HG03095 (cell line): ENCODE measurements at regions not wholly inside any gene's neighbourhood (a gene's known extent, or its start where the extent isn't known, plus 50 kb on each side); places are given as distances from the start of the nearest gene placed in this dataset.
"Not testable (repeated sequence)": the region's sequence is repeated elsewhere in the genome, so short reads cannot be mapped to it uniquely, and the experiment has no call there.

Source experiments
- ATAC-seq: cut with Tn5 transposase; IDR thresholded peaks from one replicate; pipeline ENCODE4 v1.9.1; 2021; ENCODE audit warnings: moderate library complexity; ENCODE audit not compliant: unreplicated experiment

GRCh38 chr10:6830981-6831380 lies 250.9 kb upstream of the PRKCQ start:
- not testable (repeated sequence) for ATAC-seq

- ATAC-seq = not testable (repeated sequence)
These were observed 244.7 kb upstream of the PRKCQ start for GRCh38 chr10:6824793-6825192.

GRCh38 chr10:6823770-6824169 lies 243.7 kb upstream of the PRKCQ start:
- ATAC-seq = no peak

DNA sequence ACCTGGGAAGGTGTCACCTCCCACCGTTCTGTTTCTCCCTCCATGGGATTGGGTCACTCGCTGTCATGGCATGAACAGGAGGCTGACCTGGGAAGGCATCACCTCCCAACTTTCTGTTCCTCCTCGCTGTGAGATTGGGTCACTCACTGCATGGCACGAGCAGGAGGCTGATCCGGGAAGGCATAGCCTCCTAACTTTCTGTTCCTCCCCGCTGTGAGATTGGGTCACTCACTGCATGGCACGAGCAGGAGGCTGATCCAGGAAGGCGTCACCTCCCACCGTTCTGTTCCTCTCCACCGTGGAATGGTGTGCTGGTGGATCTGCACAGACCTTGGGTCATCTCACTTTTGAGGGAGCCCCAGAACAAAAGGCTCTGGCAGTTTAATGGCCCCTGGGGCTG lies 239.2 kb upstream of the PRKCQ start:
- ATAC-seq = no peak

- ATAC-seq = no peak
These were observed 237.7 kb upstream of the PRKCQ start for GRCh38 chr10:6817770-6818169.

GRCh38 chr10:6815346-6815745 lies 235.3 kb upstream of the PRKCQ start:
- no peak for ATAC-seq

DNA sequence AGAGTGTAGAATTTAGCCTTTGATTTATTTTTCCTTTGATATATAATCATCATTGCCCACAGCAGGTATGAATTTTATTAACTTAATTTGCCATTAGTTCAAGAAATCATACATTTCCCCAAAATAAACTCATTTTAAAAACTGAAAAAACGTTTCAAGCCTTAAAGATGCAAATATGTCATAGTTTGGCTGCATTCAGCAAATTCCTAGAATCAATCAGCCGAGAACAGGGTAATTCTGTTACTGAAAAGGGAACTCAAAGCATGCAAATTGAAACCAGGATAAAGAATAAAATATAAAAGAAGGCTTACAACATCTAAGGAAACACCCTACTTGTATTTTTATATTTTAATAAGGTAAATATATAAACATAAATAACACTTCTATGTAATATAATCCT lies 233.8 kb upstream of the PRKCQ start:
- ATAC-seq = no peak

GRCh38 chr10:6813306-6813705 lies 233.2 kb upstream of the PRKCQ start:
- no peak for ATAC-seq

DNA sequence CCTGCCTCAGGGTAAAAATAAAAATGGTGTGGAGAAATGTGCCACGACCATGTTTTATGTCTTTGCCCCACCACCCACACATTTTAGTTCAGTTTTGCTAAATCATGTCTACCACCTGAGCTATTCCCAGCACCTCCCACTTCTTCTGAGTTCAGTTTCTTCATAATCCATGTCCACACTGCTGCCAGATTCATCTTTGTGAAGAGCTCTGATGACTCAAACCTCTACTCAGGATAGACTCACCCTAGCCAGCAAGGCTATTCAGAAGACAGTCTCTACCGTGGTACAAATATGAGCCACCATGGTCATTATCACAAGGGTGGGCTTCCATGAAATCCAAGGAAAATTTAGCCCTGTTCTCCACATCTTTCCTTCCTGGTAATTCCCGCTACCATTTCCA lies 231.1 kb upstream of the PRKCQ start:
- no peak for ATAC-seq

DNA sequence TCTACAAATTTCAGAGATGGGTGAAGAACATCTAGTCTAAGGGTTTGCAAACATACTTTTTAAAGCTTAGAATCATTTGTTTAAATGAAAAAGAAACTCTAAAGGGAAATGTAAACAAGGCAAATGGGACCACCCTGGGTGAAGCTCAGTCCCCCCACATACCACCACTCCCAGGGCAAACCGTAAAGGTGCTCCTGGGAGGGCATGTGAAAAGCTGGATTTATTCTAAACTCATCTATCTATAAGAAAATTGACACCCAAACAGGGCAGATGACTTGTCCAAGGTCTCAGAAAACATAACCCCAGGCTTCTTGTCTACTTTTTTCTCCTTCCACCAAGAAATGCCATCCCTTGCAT lies 223.3 kb upstream of the PRKCQ start:
- ATAC-seq = no peak

DNA sequence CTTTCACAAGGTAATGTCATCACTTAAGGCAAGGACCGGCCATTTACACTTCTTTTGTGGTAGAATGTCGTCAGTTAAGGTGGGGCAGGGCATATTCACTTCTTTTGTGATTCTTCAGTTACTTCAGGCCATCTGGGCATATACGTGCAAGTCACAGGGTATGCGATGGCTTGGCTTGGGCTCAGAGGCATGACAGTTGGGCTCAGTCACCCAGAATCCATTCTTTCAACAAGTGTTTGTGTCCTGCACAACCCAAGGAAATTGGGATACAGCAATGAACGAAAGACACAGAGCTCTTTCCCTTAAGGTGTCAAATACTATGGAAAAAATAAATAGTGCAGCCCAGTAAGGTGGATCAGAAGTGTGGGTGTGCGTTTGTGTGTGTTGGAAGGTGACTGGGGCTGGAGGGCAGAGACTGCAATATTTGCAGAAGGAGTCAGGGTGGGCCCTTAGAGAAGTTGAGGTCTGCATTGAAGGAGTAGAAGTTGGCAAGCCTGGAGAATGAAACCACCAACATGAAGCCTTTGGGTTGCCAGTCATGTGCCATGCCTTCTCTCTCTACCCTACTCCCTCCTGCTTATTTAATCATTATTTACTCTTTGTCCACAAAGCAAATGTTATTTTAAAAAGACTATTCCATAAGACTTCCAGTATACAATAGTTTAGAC lies 222.8 kb upstream of the PRKCQ start:
- ATAC-seq = no peak

- ATAC-seq = no peak
These were observed 216.2 kb upstream of the PRKCQ start for GRCh38 chr10:6796231-6796630.

DNA sequence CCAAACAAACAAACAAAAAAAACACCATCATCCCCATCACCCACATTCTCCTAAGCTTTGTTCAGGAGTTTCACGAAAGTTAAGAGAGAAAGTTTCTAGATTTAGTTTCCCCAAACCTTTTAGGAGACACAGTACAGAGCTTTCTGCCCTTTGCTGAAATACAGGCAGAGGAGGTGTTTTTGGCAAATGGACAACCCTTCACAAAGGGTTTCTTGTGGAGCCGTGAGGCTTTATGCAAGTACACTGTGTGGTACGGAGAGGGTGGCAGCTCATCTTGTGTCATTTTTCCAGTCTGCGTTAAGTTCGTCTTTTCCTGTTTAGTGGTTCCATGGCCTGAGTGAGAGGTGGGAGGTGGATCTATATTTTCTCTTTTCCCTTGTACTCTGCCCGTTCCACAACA lies 215.5 kb upstream of the PRKCQ start:
- no peak for ATAC-seq

DNA sequence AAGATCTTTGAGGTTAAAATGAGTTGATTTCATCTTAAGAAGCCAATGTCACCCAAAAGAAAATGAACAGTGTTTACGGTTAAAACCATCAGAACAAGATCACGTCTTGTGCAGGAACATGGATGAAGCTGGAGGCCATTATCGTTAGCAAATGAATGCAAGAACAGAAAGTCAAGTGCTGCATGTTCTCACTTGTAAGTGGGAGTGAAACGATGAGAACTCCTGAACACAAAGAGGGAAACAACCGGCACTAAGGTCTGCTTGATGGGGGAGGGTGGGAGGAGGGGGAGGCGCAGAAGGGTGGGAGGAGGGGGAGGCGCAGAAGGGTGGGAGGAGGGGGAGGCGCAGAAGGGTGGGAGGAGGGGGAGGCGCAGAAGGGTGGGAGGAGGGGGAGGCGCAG lies 214.8 kb upstream of the PRKCQ start:
- ATAC-seq = not testable (repeated sequence)

DNA sequence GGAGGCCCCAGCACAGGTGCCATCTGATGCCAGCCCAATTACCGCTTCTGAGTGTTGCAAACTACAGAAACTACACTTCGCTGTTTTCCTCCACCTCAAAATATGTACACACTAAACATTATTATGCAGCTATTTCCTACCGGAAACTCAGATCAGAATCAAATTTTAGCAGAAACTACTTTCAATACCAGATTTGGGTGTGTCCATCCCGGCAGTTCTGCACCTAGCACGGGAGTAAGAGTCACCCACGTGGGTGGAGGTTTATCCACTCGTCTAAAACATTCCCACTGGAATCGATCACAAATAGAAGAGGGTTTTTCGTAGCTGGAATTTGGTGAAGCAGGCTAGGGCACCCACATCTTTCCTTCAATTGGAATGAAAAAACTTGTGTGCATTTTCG lies 214.4 kb upstream of the PRKCQ start:
- ATAC-seq = no peak

GRCh38 chr10:6788731-6789130 lies 208.7 kb upstream of the PRKCQ start:
- no peak for ATAC-seq

GRCh38 chr10:6788231-6788630 lies 208.2 kb upstream of the PRKCQ start:
- no peak for ATAC-seq

GRCh38 chr10:6787718-6788117 lies 207.6 kb upstream of the PRKCQ start:
- ATAC-seq = no peak

- no peak for ATAC-seq
These were observed 207.0 kb upstream of the PRKCQ start for GRCh38 chr10:6787091-6787490.

DNA sequence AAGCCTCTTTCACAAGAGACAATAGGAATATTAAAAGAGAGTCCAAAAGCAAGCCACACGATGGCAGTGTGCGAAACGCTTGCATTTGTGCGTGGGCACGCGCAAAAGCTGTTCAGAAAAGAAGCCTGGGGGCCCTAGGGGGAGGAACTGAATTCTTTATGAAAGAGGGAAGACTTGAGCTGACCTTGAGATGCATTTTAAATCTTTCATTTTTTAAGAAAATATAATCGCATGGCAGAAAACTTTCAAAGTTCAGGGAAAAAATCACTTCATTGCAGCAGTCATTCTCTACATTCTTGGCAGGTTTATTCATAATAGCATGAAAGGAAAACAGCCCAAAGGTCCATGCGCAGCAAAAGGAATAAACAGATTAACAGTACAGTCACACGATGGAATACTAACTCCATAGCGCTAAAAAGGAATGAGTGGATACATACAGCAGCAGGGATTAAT lies 206.5 kb upstream of the PRKCQ start:
- ATAC-seq = no peak

GRCh38 chr10:6784429-6784828 lies 204.4 kb upstream of the PRKCQ start:
- ATAC-seq = not testable (repeated sequence)

DNA sequence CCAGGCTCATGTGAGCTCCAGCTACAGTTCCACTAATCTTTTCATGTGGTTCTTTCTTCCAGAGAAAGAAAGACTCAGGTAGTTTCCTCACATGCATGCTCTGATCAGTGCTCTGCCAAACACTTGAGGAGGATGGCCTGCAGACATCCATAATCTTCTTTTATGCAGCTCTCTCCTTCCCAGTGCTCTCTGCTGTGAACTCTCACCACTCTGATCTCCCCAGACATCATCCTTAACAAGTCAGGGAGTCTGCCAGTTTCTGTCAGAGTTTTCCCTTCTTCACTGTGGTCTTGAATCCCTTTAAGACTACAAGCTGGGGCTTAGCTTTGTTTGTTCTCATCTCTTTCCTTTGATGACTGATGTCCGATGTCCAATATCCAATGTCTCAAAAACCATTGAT lies 203.4 kb upstream of the PRKCQ start:
- no peak for ATAC-seq

DNA sequence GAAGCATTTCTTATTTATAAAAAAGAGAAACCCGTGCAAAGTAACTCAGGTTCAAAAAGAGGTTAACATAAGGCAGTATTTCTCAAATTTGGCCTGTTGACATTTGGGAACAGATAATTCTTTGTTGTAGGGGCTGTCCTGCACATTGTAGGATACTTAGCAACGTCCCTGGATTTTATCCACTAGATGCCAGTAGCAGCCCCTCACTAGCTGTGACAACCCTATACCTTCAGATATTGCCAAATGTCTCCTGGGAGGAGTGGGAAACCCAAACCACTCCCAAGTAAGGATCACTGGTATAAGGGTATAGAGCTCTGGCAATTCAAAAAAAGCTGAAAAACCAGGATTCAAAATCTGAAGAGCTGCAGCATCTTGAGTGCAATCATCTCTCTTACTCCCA lies 202.3 kb upstream of the PRKCQ start:
- no peak for ATAC-seq
